ENCODE measurements at regions not wholly inside any gene's neighbourhood (a gene's known extent, or its start where the extent isn't known, plus 50 kb on each side); places are given as distances from the start of the nearest gene placed in this dataset.

- no peak for TF ChIP-seq CTCF (IDR thresholded peaks at IDR 0.05; ENCODE audit: low read length)
- no peak for TF ChIP-seq EZH2 (IDR thresholded peaks at IDR 0.05; ENCODE audit: borderline replicate concordance, low read length)
These were observed 460.9 kb downstream of the GJA1 start for GRCh38 chr6:121896363-121896762.

Measured in OCI-LY1 (cell line).